SH-SY5Y (cell line): ENCODE measurements at regions not wholly inside any gene's neighbourhood (a gene's known extent, or its start where the extent isn't known, plus 50 kb on each side); places are given as distances from the start of the nearest gene placed in this dataset.

ENCODE experiments used
- GATA2 ChIP-seq: IDR thresholded peaks from 2 replicates; pipeline ENCODE4 v1.6.1; 2011; ENCODE audit warnings: mild to moderate bottlenecking, low read depth, low read length
- GATA3 ChIP-seq: IDR thresholded peaks from 2 replicates; pipeline ENCODE4 v1.6.1; 2011; ENCODE audit warnings: low read depth, mild to moderate bottlenecking, low read length, moderate library complexity

GRCh38 chr16:86364653-86365380, 145.5 kb upstream of the FOXF1 start:
- no peak for TF ChIP-seq GATA3

DNA sequence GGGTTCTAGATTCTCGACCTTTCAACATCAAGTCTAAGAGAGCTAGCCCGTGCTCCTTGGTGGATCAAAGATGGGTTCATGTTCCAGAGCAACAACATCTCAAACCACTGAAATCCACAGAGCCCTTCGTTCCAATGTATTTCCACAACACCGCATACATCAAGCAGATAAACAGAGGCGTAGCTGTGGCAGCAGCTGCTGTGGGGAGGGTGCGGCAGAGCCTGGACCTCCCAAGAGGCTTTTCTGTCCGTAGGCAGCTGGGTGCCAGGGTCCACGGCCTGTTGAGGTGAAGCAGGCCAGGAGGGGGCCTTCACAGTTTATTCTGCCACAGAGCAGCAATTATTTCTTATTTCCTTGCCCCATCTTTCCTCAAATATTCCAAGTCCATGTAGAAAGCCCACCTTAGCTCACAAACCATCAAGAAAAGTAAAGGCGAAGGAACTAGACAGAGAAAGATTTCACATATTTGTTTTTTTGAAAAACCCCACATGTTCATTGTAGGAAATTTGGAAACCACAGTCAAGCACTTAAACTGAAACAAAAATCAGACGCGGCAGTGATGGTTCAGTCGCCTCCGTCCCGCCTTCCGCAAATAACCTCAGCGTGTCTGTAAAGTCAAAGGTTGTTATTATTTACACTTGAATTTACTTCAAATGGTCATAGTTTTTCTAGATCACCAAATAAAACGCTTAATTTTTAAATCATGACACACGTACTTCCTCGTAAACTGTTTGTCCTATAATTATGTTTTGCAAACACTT, 144.6 kb upstream of the FOXF1 start:
- TF ChIP-seq GATA2 (no peak), GATA3 (no peak)

DNA sequence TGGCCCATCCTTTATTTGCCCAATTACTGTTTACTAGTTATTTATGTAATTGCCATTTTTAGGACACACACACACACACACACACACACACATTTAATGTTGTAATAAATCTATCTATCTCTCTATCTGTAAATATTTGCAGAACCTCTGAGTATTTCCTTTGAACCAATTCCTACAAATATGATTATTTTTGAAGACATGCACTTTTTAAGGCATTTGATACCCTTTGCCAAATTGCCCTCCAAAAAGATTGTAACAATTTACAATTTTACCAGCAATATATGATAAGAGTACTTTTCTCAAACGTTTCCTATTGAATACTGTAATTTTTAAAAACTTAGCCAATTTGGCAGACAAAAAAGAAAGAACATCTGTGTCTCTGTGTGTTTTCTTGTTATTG, 143.8 kb upstream of the FOXF1 start:
- TF ChIP-seq GATA3 (no peak), GATA2 (no peak)

GRCh38 chr16:86367291-86368072, 142.8 kb upstream of the FOXF1 start:
- TF ChIP-seq GATA3 (no peak), GATA2 (no peak)

DNA sequence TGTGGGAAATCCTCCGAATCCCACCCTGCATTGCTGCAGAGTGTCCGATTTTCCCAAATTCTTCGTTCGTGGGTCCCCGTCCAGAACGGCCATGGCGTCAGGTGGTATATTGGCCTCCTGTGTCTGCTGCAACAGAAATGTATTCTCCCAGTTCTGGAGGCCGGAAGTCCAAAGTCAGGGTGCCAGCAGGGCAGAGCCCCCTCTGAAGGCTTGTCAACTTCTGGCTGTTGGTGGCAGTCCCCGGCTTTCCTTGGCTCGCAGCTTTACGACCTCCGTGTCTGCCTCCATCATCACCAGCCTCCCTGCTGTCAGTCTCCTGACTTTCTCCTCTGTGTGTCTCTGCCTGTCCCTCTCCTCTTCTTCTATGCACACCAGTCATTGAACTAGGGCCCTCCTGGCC, 142.1 kb upstream of the FOXF1 start:
- no peak for TF ChIP-seq GATA3
- no peak for TF ChIP-seq GATA2

DNA sequence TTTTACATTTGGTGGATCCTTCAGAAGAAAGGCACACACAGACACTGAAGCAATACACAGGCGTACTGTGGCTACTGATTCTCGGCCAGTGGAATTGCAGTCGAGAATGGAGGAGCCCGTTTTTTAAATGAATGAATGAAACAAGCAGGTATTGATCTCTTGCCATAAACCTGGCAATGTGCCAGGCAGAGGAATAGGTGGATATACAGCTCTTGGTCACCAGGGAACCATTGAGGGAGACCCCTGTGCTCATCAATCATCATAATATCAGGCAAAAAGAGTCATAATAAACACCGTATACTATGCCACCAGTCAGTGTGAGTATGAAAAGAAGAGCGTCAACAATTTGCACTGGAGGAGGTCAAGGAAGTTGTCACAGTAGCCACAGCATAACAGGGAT, 140.3 kb upstream of the FOXF1 start:
- TF ChIP-seq GATA2 (no peak), GATA3 (no peak)

- TF ChIP-seq GATA2 (no peak), GATA3 (no peak)
These were observed 139.1 kb upstream of the FOXF1 start for GRCh38 chr16:86371083-86371803.

DNA sequence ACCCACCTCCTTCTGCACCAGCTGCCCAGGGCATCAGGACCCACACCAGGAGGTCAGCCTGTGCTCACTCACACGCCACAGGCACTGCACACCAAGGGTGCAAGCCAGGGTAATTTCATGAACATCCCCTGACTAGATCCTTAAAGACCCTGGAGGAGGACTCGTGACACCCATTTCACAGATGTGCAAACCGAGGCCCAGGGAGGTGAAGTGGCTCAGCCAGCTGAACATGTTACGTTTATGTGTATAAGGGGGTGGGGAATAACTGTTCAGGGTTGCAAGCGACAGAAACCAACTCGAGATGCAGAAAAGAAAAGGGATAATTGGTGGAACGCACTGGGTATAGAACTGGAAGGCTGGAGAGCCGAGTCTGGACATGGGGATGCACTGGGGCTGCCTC, 138.1 kb upstream of the FOXF1 start:
- TF ChIP-seq GATA2 (no peak), GATA3 (no peak)

- no peak for TF ChIP-seq GATA3
- no peak for TF ChIP-seq GATA2
These were observed 136.9 kb upstream of the FOXF1 start for GRCh38 chr16:86373276-86373901.

DNA sequence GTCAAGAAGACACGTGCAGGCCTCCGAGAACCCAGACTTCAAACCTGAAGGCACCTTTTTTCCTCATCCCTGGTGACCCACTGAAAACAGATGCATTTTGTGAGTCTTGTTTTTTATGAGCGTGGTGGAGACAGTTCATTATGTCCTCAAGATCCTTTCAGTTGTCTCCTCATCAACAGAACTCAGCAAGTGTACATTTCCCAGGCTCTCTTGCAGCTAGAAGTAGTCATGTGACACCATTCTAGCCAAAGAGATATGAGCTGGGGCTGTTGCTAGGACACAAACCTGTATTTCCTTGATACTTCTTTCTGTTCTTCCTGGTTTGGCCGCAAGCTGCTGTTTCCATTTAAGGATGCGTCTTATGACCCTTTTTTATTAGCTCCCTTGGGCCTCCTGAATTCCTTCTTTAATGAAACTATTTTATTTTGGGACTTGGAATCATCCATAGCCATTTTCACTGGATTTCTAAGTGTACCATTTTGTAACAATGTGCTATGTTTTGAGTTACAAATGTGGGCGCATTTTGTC, 135.7 kb upstream of the FOXF1 start:
- TF ChIP-seq GATA3 = no peak
- no peak for TF ChIP-seq GATA2

GRCh38 chr16:86375364-86375763, 135.0 kb upstream of the FOXF1 start:
- TF ChIP-seq GATA2 (no peak), GATA3 (no peak)

- TF ChIP-seq GATA3 = no peak
These were observed 134.5 kb upstream of the FOXF1 start for GRCh38 chr16:86375851-86376250.

DNA sequence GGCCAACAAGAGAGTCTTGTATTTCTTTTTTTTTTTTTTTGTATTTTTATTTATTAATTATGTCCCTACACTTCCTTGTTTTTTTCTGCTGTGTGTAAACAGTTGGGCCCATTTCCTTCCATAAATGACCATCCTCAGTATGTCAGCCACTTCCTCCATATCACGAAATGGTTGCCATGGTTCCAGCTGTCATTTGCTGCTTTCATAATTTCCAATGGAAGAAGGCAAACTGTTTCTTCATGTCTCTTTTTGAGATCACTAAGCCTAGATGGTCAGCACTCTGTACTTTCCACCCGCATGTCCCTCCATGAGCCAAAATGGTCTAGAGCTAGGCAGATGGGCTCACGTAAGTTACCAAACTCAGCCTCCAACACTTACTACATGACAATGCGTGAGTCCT, 133.5 kb upstream of the FOXF1 start:
- no peak for TF ChIP-seq GATA2
- TF ChIP-seq GATA3 = no peak
